AG04450 (cell line): ENCODE measurements at regions not wholly inside any gene's neighbourhood (a gene's known extent, or its start where the extent isn't known, plus 50 kb on each side); places are given as distances from the start of the nearest gene placed in this dataset.

Experiments used
- CTCF ChIA-PET: fragments of 300-600, 350-600 bp; formaldehyde crosslinking; extraction: SDS; loops from one replicate; lab custom pipeline; 2022; ENCODE audit warnings: antibody characterized with exemption, inconsistent platforms; lab: Charles Lee
- POLR2A ChIA-PET: fragments of 350-600 bp; formaldehyde crosslinking; extraction: SDS; loops from one replicate; lab custom pipeline; 2021; ENCODE audit warnings: antibody characterized with exemption, inconsistent platforms; lab: Yijun Ruan, JAX
- DNase-seq: peaks from one replicate; pipeline ENCODE4 v3.0.0-alpha.2; 2011; ENCODE audit warnings: low read depth, low spot score
- H3K27ac ChIP-seq: one replicate; pipeline ENCODE4 v1.5.1; 2012; ENCODE audit warnings: low read depth, low read length, control low read depth
- H3K27me3 ChIP-seq: one replicate; pipeline ENCODE4 v1.6.0; 2012; ENCODE audit warnings: low read length; ENCODE audit not compliant: control insufficient read depth, insufficient read depth
- H3K4me3 ChIP-seq: 2 replicates; pipeline ENCODE4 v1.5.1; 2011; ENCODE audit warnings: mild to moderate bottlenecking, low read depth, low read length, control low read depth
- H3K9me3 ChIP-seq: 2 replicates; pipeline ENCODE4 v1.5.1; 2012; ENCODE audit warnings: low read length; ENCODE audit not compliant: control insufficient read depth, insufficient read depth
- TF ChIP-seq, protein P1 (sequence below): IDR thresholded peaks from 2 replicates; pipeline ENCODE4 v1.5.1; 2011; ENCODE audit warnings: low read depth, low read length, control low read depth, inconsistent platforms

DNA sequence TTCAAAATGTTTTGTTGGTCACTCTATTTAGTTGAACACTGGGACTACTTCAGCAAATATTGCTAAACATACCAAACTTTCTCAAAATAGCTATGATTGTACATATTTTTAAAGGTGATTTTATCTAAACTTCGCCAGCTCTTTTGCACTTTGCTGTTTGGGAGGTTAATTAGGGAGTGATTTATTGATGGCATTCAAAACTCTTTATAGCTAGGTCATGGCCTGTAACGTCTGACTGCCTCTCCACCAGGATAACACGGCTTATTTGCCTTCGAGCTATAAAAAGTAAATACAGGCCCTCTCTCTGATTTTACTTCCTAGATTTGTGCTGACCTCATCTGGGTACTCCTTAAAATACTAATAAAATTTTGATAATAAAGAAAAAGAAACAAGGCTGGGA, 931.9 kb downstream of the DCDC2C start:
- DNase-seq, result no peak
- ChIA-PET POLR2A (no interaction called here), CTCF (no interaction called here)

DNA sequence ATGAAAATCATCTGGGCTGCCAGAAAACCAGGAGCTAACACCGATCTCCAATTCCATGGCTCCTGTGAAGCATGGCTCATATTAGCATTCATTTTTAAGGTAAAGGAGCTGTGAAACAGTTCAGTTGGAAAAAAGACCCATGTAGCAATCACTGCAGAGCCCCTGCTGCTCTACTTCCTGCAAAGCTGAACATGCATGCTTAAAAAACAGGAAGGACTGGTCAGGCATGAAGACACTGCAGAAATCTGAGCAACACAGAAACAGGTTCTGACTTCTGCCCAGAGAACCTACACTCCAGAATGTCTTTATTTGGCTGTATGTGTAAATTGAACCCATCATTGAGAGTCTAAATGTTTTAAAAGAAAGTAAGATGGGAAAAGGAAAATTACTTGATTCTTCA, 950.6 kb downstream of the DCDC2C start:
- Histone ChIP-seq H3K4me3 (no peak overlapping the region), H3K27me3 (no peaks in the 10 kb centered on the region), H3K9me3 (peaks cover 29% of the 10 kb centered on the region), H3K27ac (no peak overlapping the region)
- TF ChIP-seq, protein P1, sequence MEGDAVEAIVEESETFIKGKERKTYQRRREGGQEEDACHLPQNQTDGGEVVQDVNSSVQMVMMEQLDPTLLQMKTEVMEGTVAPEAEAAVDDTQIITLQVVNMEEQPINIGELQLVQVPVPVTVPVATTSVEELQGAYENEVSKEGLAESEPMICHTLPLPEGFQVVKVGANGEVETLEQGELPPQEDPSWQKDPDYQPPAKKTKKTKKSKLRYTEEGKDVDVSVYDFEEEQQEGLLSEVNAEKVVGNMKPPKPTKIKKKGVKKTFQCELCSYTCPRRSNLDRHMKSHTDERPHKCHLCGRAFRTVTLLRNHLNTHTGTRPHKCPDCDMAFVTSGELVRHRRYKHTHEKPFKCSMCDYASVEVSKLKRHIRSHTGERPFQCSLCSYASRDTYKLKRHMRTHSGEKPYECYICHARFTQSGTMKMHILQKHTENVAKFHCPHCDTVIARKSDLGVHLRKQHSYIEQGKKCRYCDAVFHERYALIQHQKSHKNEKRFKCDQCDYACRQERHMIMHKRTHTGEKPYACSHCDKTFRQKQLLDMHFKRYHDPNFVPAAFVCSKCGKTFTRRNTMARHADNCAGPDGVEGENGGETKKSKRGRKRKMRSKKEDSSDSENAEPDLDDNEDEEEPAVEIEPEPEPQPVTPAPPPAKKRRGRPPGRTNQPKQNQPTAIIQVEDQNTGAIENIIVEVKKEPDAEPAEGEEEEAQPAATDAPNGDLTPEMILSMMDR, result no peak
- POLR2A ChIA-PET, result no interaction called here
- CTCF ChIA-PET, result no interaction called here
- no peak for DNase-seq

More for the DNA sequence above, 931.9 kb downstream of the DCDC2C start:
- H3K4me3 ChIP-seq, result no peak overlapping the region
- TF ChIP-seq, protein P1, result no peak
- H3K9me3 ChIP-seq, result peaks cover 6% of the 10 kb centered on the region
- H3K27ac ChIP-seq, result no peak overlapping the region
- no peaks in the 10 kb centered on the region for H3K27me3 ChIP-seq

DNA sequence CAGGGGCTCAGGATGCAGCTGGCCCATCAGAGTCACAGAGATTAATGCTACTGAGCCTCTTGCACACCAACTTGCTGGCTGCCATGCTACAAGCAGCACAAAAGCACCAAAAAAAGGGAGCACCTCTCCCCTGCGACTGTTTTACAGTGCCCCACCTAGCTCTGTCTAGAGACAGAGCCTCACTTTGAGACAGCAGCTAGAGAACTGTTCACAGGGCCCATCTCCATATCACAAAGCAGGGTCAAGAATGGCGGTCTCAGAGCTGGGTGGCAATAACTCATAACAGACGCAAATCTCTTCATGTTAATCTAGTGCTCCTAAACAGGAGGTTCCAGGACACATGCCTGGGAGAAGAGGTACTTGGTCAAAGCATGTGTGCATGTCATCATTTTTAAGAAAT, 953.0 kb downstream of the DCDC2C start:
- Histone ChIP-seq H3K4me3 (no peak overlapping the region), H3K9me3 (peaks cover 28% of the 10 kb centered on the region), H3K27me3 (no peaks in the 10 kb centered on the region), H3K27ac (no peak overlapping the region)
- ChIA-PET POLR2A (no interaction called here), CTCF (no interaction called here)
- DNase-seq, result no peak
- TF ChIP-seq, protein P1, result no peak

DNA sequence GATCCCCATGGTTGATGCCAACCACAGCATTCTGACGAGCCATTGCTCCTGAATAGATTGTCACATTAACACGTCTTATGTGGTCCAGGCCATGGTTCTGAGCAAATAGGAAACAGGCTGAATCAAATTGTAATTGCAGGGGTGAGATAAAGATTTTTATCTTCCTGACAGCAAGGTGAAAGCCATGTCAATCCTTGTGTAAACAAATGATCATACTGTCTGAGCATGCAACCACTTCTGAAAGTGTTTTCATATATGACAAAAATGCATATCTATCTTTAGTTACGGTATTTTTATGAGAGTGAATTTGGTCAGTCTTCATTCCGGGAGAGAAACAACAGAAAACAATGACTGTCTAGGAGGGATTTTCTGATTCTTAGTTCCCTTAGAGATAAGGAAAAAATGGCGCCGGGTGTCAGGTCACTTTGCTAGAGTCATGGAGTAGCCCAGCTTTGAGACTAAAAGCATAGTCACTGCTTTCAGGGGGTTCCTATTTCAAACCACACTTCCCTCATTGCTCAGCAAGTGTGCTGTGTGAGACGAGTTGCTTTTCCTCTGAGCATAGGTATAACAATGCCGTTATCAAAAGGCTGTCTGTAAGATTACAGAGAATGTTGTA, 958.9 kb downstream of the DCDC2C start:
- H3K27me3 ChIP-seq, result no peaks in the 10 kb centered on the region
- CTCF ChIA-PET, result no interaction called here
- no peak for DNase-seq
- H3K27ac ChIP-seq, result no peak overlapping the region
- no peak overlapping the region for H3K4me3 ChIP-seq
- H3K9me3 ChIP-seq, result peaks cover 17% of the 10 kb centered on the region
- POLR2A ChIA-PET, result no interaction called here
- TF ChIP-seq, protein P1, result no peak

DNA sequence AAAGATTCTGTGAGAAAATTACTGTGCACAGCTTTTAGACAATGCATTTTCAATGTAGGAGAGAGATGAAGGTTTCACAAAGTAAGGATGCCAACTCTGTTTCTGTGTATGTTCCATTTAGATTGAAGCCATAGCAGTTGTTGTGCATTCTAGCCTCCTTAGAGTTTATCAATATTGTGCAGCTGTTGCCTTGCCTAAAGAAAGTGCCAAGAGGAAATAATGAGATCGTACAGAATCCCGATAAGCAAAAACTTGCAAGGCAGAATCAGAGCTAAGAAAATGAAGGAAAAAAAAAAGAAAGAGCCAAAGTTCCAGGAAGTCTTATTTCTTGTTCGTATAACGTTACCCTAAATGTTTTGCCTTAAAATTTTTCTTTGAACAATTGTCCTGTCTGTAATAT, 965.0 kb downstream of the DCDC2C start:
- no peak for DNase-seq
- no peaks in the 10 kb centered on the region for H3K27me3 ChIP-seq
- ChIA-PET POLR2A (no interaction called here), CTCF (no interaction called here)
- H3K9me3 ChIP-seq, result peaks cover 7% of the 10 kb centered on the region
- TF ChIP-seq, protein P1, result no peak
- no peak overlapping the region for H3K4me3 ChIP-seq
- no peak overlapping the region for H3K27ac ChIP-seq
